ENCODE measurements at regions not wholly inside any gene's neighbourhood (a gene's known extent, or its start where the extent isn't known, plus 50 kb on each side); places are given as distances from the start of the nearest gene placed in this dataset.

DNA sequence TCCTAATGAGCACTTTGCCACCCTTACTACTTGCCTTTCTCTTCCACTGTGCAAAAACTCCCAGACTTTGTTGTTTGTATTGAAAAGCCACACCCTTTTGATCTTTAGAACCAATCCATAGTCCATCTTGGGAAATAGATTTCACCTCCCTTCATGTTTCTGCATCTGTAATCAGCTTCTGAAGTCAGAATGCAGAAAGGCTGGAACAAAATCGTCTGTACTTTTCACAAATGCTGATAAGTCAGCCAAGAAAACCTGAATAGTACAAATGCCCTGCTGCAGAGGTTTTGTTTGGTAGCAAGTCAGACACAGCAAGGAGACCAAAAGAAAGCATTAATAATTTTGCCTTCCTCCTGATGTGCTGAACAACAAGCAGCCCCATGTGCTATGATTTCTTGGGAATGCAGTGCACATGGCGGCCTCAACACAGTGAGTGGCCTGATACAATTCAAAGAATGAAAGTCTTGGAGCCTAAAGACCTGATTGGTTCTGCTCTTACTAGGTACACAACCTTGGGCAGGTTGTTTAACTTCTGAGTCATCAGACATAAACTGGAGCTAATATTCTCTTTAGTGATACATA lies 59.2 kb upstream of the STK32A start:
- no peak for DNase-seq (ENCODE audit: low read depth)
- no peak overlapping the region for H3K4me3 ChIP-seq (ENCODE audit: control insufficient read depth, low read depth, low read length)
- TF ChIP-seq, protein P1, sequence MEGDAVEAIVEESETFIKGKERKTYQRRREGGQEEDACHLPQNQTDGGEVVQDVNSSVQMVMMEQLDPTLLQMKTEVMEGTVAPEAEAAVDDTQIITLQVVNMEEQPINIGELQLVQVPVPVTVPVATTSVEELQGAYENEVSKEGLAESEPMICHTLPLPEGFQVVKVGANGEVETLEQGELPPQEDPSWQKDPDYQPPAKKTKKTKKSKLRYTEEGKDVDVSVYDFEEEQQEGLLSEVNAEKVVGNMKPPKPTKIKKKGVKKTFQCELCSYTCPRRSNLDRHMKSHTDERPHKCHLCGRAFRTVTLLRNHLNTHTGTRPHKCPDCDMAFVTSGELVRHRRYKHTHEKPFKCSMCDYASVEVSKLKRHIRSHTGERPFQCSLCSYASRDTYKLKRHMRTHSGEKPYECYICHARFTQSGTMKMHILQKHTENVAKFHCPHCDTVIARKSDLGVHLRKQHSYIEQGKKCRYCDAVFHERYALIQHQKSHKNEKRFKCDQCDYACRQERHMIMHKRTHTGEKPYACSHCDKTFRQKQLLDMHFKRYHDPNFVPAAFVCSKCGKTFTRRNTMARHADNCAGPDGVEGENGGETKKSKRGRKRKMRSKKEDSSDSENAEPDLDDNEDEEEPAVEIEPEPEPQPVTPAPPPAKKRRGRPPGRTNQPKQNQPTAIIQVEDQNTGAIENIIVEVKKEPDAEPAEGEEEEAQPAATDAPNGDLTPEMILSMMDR (IDR thresholded peaks at IDR 0.05; ENCODE audit: control insufficient read depth, insufficient read depth, low read depth, low read length, missing control alignments): no peak

DNA sequence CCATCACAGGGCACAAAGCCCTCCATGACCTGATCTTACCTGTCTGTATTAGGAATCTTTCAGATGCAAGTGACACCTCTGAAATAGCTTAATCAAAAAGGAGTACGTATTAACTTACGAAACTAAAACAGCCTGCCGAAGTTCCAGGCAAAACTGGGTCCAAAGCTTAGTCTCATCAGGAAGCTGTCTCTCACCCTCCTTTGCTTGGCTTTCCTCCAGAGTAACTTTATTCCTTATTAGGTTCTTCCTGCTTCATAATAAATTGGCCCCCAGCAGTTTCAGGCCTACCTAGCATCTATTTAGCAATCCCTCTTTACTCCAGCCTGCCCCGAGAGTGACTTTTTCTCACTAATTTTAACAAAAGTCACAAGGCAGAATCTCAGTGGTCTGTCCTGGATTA lies 58.4 kb upstream of the STK32A start:
- no peak for DNase-seq (ENCODE audit: low read depth)
- H3K4me3 ChIP-seq (ENCODE audit: control insufficient read depth, low read depth, low read length): no peak overlapping the region
- TF ChIP-seq, protein P1 (IDR thresholded peaks at IDR 0.05; ENCODE audit: control insufficient read depth, insufficient read depth, low read depth, low read length, missing control alignments): no peak

DNA sequence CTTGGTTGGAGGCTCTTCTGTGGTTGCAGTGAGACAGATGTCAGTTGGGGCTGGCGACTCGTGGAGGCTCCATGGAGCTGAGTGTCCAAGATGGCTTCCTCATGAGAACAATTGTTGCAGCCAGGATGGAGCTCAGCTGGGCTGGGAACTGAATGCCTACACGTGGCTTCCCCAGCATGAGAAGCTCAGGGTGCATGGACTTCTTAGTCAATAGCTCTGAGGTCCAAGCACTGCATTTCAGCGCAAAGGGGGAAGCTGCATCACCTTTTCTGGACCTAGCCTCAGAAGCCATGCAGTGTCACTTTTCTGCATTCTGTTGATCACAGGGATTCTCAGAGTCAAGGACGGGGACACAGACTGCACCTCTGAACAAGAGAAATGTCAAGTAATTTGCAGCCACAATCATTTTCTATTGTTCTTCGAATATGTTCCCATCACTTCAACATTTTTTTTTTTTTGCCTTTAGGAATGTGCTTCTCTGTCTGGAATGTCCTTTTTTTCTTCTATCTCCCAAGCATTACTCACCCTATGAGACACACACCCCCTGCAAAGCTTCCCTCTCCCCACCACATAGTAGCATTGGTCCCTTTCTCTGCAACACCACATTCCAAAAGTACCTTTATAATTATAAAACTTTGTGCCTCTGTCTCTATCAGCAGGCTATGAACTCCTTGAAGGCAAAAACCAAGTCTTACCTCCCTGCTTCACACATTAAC lies 57.5 kb upstream of the STK32A start:
- DNase-seq (ENCODE audit: low read depth): no peak
- no peak overlapping the region for H3K4me3 ChIP-seq (ENCODE audit: control insufficient read depth, low read depth, low read length)
- TF ChIP-seq, protein P1 (IDR thresholded peaks at IDR 0.05; ENCODE audit: control insufficient read depth, insufficient read depth, low read depth, low read length, missing control alignments): no peak

DNA sequence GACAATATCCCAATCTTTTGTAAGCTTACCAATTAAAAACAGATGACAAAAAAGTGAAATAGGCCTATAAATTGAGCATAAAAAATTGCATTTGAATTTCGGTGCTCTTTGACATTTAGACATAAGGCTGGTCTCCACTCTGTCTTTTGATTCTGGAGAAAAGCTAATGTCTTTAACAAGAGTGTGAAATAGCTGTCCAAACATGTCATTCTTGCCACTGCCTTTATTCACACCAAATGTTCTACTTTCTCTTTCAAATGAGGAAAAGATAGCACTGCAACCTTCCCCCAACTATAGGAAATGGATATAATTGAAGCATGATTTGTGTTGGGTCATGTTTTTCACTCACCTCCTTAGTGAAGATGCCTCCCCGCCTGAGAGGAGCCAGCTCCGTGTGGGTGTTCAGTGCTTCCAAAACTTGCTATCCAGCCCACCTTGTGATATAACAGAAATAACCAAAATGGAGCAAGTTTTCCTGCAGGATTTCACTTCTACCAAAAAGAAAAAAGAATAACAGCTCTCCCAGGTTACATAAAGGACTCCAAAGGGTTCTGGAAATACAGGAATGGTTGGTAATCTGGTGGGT lies 55.2 kb upstream of the STK32A start:
- no peak overlapping the region for H3K4me3 ChIP-seq (ENCODE audit: control insufficient read depth, low read depth, low read length)
- DNase-seq (ENCODE audit: low read depth): no peak
- TF ChIP-seq, protein P1 (IDR thresholded peaks at IDR 0.05; ENCODE audit: control insufficient read depth, insufficient read depth, low read depth, low read length, missing control alignments): no peak

DNA sequence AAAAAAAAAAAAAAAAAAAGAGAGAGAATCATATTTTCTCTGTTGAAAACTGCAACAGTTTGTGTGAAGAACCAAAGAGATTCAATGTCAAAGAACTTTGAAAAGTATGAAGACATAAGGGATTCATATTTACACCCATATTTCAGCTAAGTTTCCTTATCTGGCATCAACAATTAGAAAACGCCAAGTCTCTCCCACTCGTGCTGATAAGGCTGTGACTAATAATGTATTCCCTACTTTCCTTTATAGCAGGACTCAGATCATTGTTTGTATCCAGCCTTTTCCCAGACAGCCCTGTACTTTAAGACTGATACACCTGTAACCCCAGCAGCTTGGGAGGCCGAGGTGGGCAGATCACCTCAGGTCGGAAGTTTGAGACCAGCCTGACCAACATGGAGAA lies 54.1 kb upstream of the STK32A start:
- DNase-seq (ENCODE audit: low read depth): no peak
- no peak overlapping the region for H3K4me3 ChIP-seq (ENCODE audit: control insufficient read depth, low read depth, low read length)
- TF ChIP-seq, protein P1 (IDR thresholded peaks at IDR 0.05; ENCODE audit: control insufficient read depth, insufficient read depth, low read depth, low read length, missing control alignments): no peak
